Suppressor macrophage treated with lipopolysaccharide for 4 hours (primary cell): ENCODE measurements at regions not wholly inside any gene's neighbourhood (a gene's known extent, or its start where the extent isn't known, plus 50 kb on each side); places are given as distances from the start of the nearest gene placed in this dataset.

Experiments
- DNase-seq: peaks from one replicate; pipeline ENCODE4 v3.0.0-alpha.2; 2020

GRCh38 chr1:234875953-234876855 is 252.4 kb downstream of the TOMM20 start:
- DNase-seq: peak; percentile 86

- DNase-seq: no peak
These were observed 253.2 kb downstream of the TOMM20 start for GRCh38 chr1:234875328-234875952.

DNA sequence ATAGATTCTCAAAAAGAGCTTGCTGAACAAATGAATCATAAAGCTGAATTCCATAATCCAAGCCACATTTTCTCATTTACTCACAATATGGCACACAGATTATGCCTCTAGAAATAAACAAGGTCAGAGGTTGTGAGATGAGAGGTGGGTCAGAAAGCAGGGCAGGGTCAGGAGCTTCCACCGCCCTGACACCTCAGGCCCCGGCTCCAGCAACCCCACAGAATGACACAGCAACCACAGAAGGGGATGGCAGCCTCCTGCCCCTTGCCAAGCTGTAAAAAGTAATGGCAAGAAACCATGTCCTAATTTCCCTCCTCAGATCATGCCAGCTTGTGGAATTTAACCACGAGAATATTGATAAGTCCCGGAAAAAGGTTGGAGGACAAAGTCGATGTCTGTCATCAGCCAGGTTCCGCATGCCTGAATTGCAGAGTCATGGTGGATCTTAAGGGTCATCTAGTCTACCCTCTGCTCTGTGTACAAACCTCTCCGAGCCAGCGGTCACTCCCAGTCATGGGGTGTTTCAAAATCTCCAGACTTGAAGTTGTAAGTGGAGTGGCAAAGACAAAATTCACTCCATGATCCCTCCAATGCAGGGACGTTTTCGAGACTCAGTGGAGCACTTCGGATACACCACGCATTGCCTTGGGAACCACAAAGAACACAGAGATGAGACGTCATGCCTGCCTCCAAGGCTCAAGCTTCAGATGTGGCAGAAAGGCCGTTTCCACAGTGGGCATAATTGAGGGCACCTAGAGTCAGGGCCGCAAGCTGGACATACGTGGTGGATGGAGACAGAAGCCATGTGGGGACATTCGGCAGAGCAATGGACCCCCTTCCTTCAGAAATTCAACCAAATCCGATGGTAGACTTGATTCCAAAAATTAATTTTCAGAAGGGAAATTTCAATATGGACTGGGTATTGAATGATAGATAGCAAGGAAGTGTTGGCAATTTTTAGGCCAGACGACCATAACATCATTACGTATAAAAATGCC is 254.0 kb downstream of the TOMM20 start:
- DNase-seq: peak; percentile 56

DNA sequence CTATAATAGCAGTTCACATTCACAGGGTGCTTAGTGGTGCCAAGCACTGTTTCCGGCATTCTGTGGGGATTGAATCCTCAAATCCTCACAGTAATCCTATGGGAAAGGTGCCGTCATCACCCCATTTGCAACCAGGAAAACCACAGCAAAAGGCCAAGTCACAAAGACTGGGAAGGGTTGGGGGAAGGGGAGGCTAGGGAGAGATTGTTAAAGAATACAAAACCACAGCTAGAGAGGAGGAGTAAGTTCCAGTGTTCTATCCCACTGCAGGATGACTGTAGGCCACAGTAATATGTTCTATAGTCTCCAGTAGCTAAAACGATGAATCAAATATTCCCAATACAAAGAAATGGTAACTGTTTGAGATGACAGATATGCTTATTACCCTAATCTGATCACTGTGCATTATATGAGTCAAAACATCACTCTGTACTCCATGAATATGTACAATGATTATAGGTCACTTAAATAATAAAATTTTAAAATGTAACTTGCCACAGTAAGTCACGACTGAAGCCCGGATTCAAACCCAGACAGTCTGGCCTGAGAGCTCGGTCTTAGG is 256.8 kb downstream of the TOMM20 start:
- no peak for DNase-seq

DNA sequence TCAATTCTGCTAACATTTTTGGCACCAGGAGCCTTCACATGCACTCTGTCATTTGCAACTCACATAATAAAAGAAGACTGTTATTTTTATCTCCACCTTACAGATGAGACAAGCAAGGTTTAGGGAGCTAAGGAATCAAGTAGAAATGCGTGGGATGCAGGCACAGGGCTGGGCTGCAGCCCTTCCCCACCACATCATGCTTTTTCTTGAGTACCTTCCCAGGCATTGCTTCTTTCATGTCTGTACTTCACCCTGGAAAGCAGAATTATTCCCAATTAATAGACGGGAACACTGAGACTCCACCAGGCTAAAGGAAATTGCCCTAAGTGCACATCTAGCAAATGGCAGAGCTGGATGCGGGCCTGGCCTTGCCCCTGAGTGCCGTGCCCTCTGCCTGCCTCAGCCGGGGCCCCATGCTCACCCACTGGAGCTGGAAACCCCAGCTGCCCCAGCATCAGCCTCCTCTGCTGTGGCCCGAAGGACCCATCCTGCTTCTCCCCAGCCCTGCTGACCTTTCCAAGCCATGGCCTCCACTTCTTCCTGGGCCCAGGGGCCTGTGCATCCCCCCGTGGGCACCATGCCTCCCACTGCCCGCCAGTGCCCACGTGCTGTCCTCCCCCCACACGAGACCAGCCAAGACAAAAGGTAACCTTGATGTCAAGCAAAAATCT is 257.5 kb downstream of the TOMM20 start:
- DNase-seq: no peak

DNA sequence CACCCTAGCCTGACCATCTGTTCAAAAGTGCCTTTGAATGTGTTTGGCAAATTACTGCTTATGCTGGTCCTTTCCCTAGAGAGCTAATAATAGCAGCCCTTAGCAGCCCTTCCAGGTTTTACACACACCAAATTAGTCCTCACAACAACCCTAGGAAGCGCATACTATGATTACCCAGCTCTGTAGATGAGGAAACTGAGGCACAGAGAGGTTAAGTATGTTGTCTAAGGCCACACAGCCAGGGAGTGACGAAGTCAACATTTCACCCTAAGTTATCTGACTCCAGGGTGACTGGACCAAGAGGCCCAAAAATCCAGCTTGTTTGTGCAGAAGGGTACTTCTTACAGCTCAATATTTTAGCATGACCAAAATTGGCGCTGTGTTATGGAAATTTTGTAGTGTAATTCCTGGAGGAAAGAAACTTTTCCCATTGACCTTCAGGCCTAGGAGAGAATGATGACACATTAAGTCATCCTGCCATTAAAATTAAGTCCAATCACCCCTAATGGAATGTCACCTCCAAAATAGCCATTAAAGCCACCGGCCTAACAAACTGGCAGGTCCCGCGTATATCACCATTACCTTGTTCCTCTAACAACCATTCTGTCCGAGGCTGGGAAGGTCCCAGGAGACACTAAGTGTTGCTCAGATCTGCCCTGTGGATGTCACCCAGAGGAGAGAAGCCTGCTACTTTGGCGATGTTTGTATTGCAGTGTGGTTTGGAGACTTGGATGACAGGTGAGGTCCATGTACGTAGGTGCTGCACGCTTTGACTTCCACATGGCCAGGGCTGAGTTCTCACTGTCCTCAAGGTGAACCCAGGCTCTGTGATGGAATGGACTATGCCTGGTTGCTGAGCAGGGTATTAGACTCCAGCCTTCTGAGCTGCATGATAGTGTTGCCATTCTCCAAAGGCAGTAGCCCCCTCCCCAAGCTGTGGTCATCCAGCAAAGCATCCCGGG is 258.3 kb downstream of the TOMM20 start:
- DNase-seq: no peak

- no peak for DNase-seq
These were observed 259.2 kb downstream of the TOMM20 start for GRCh38 chr1:234869182-234870019.

- DNase-seq: no peak
These were observed 258.5 kb upstream of the IRF2BP2 start for GRCh38 chr1:234868296-234869147.

GRCh38 chr1:234866007-234866866 is 256.3 kb upstream of the IRF2BP2 start:
- DNase-seq: peak; percentile 97

DNA sequence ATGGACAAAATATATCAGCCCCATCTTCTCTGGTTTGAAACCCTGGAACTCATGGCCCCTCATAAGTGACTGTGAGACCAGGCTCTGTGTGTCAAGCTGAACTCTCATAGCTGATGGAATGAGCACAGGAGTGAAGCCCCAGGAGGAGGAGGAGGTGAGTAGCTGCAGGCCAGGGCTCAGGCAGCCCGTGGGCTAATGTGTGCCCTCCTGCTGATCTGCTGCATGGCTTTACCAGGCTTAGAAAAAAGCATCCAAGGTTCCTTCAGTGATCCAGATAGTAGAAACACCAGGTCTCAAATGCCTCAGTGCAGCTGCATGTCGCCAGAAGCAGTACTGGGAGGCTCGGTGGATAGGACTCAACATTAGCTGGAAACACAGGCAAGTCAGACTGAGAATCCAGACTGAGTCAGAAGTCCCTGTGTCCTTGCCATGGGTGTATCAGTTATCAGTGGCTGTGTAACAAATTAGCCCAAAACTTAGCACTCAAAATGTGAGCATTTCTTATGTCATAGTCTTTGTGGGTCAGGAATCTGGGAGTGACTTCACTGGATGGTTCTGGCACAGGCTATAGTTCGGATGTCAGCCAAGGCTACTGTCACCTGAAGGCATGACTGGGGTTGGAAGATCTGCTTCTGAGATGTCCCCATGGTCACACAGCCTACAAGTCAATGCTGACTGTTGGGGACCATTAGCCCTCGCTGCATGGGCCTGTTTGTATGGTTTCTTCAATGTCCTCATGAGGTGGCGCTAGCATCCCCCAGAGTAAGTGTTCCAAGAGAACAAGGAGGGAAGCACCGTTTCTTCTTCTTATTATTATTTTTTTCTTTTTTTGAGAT is 255.4 kb upstream of the IRF2BP2 start:
- DNase-seq: no peak

DNA sequence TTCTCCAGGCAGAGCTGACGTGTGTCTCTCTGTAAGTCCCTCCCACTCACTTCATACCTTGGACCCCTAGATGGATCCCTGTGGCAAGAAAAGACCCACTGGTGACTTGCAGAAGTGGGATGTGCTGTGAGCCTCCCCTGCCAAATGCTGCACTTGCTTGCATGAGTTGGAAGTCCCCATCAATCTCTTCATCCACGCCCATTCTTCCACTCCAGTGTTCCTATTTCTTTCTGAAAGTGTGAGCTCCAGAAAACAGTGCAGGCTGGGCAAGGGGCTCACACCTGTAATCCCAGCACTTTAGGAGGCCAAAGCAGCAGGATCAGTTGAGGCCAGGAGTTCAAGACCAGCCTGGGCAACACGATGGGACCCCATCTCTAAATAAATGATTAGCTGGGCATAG is 254.1 kb upstream of the IRF2BP2 start:
- DNase-seq: no peak

GRCh38 chr1:234863551-234863971 is 253.6 kb upstream of the IRF2BP2 start:
- DNase-seq: no peak

- peak; percentile 63 for DNase-seq
These were observed 253.1 kb upstream of the IRF2BP2 start for GRCh38 chr1:234862944-234863515.

DNA sequence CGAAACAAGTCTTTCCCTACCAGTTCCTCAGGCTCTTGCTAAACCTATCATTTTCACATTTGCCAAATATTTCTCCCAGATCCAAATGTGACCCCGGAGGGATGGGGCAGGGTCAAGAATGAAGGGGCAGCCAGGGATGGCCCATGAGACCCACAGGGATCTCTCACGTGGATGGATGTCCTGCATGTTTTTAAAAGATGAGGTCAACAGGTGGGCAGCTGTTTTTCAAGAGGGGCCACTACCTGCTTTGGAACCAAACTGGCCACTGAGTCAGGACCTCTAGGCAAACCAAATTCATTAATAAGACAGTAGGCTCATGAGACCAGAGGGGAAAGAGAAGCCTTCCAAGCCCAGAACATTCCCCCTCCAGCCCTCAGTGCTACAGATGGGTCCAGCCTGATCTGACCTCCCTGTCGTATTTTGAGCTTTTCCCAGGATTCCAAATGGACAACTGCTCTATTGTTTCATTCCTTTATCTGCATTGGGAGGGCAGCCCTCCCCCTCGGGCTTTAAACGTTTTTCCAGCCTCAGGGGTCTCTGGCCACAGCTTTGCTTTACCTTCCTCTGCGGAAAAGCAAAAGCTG is 252.5 kb upstream of the IRF2BP2 start:
- no peak for DNase-seq

DNA sequence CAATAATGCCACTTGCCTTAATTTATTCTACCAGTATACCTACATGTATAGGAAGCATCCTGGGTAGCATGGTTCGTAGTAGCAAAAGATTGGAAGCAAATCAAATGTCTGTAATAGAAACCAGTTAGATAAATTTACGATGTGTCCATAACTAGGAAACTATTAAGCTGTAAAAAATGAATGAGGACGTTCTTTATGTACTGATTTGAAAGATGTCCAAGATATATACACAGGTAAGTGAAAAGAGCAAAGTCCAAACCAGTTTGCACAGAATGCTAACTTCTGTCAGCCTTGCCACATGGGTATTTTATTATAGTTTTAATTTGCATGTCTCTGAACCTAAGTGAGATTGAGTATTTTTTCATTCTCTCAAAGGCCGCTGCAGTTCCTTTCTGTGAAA is 251.8 kb upstream of the IRF2BP2 start:
- DNase-seq: no peak

DNA sequence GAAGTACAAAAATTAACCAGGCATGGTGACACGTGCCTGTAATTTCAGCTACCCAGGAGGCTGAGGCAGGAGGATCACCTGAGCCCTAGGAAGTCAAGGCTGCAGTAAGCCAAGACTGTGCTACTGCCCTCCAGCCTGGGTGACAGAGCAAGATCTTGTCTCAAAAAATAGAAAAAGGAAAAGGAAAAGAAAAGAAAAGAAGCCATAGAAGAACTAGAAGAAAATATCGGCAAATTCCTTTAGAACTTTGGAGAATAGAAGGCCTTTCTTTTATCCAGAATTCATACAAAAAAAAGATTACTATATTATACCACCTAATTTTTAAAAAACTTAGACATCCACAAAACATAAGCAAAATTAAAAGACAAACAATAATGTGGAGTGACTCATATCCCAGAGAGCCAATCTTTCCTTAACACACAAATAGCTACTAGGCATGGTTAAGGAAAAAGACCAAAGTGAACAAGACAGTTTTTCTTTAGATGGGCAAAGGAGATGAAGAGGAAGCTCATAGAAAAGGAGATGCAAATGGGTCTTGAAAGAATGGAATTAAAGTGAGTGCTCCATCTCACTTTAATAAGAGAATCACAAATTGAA is 251.1 kb upstream of the IRF2BP2 start:
- DNase-seq: no peak
